ENCODE measurements at regions not wholly inside any gene's neighbourhood (a gene's known extent, or its start where the extent isn't known, plus 50 kb on each side); places are given as distances from the start of the nearest gene placed in this dataset.
"Not testable (repeated sequence)": the region's sequence is repeated elsewhere in the genome, so short reads cannot be mapped to it uniquely, and the experiment has no call there.

- no peak for DNase-seq
Measured at GRCh38 chr12:29944269-29945000, 160.7 kb upstream of the TMTC1 start.

- no peak for DNase-seq
Measured at GRCh38 chr12:29943683-29944082, 159.9 kb upstream of the TMTC1 start.

GRCh38 chr12:29940811-29941210, 157.1 kb upstream of the TMTC1 start:
- no peak for DNase-seq

GRCh38 chr12:29930503-29930902, 146.8 kb upstream of the TMTC1 start:
- DNase-seq, result no peak

GRCh38 chr12:29929295-29929694, 145.6 kb upstream of the TMTC1 start:
- DNase-seq, result no peak

- DNase-seq, result peak; percentile 21
Measured at GRCh38 chr12:29921307-29921706, 137.6 kb upstream of the TMTC1 start.

GRCh38 chr12:29908157-29908556, 124.4 kb upstream of the TMTC1 start:
- DNase-seq, result no peak

- DNase-seq, result no peak
Measured at GRCh38 chr12:29907461-29907860, 123.7 kb upstream of the TMTC1 start.

GRCh38 chr12:29902043-29902442, 118.3 kb upstream of the TMTC1 start:
- no peak for DNase-seq

GRCh38 chr12:29901585-29901984, 117.8 kb upstream of the TMTC1 start:
- no peak for DNase-seq

GRCh38 chr12:29899212-29899931, 115.6 kb upstream of the TMTC1 start:
- no peak for DNase-seq

- no peak for DNase-seq
Measured at GRCh38 chr12:29895966-29896365, 112.2 kb upstream of the TMTC1 start.

GRCh38 chr12:29893002-29893401, 109.3 kb upstream of the TMTC1 start:
- DNase-seq, result no peak

GRCh38 chr12:29891792-29892191, 108.0 kb upstream of the TMTC1 start:
- no peak for DNase-seq

- peak; percentile 22 for DNase-seq
Measured at GRCh38 chr12:29889737-29890136, 106.0 kb upstream of the TMTC1 start.

GRCh38 chr12:29888777-29889176, 105.0 kb upstream of the TMTC1 start:
- no peak for DNase-seq

- DNase-seq, result not testable (repeated sequence)
Measured at GRCh38 chr12:29884957-29885356, 101.2 kb upstream of the TMTC1 start.

- DNase-seq, result no peak
Measured at GRCh38 chr12:29883941-29884554, 100.3 kb upstream of the TMTC1 start.

- no peak for DNase-seq
Measured at GRCh38 chr12:29883525-29883924, 99.8 kb upstream of the TMTC1 start.

- DNase-seq, result no peak
Measured at GRCh38 chr12:29882846-29883245, 99.1 kb upstream of the TMTC1 start.

- DNase-seq, result no peak
Measured at GRCh38 chr12:29880987-29881386, 97.2 kb upstream of the TMTC1 start.

- no peak for DNase-seq
Measured at GRCh38 chr12:29879606-29880308, 96.0 kb upstream of the TMTC1 start.

- no peak for DNase-seq
Measured at GRCh38 chr12:29869946-29870345, 86.2 kb upstream of the TMTC1 start.
